ENCODE measurements at regions not wholly inside any gene's neighbourhood (a gene's known extent, or its start where the extent isn't known, plus 50 kb on each side); places are given as distances from the start of the nearest gene placed in this dataset.
"Not testable (repeated sequence)": the region's sequence is repeated elsewhere in the genome, so short reads cannot be mapped to it uniquely, and the experiment has no call there.

- intact Hi-C loops (cut with DNase I) = no loop called here
- DNase-seq = no peak
These were observed 223.8 kb downstream of the SATB1 start for GRCh38 chr3:18201315-18201714.

- intact Hi-C loops (cut with DNase I) = no loop called here
These were observed 225.4 kb downstream of the SATB1 start for GRCh38 chr3:18199757-18200156.

DNA sequence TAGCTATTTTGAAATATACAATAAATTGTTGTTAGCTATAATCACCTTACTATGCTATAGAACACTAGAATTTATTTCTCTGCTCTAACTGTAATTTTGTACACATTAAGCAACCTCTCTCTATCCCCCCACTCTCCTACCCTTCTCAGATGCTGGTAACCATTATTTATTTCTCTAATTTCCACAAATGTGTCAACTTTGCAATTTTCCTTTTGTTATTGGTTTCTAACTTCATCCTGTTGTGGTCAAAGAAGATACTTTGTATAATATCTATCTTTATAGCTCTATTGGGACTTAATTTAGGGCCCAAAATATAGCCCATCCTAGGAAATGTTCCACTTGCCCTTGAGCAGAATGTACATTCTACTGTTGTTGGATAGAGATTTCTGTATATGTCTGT, 229.3 kb downstream of the SATB1 start:
- no peak for DNase-seq
- intact Hi-C loops (cut with DNase I) = no loop called here

More at GRCh38 chr3:18199757-18200156, 225.4 kb downstream of the SATB1 start:
- DNase-seq = no peak

GRCh38 chr3:18194431-18194830, 230.7 kb downstream of the SATB1 start:
- DNase-seq = no peak
- intact Hi-C loops (cut with DNase I) = no loop called here

GRCh38 chr3:18190646-18191045, 234.5 kb downstream of the SATB1 start:
- DNase-seq = no peak
- intact Hi-C loops (cut with DNase I) = no loop called here

DNA sequence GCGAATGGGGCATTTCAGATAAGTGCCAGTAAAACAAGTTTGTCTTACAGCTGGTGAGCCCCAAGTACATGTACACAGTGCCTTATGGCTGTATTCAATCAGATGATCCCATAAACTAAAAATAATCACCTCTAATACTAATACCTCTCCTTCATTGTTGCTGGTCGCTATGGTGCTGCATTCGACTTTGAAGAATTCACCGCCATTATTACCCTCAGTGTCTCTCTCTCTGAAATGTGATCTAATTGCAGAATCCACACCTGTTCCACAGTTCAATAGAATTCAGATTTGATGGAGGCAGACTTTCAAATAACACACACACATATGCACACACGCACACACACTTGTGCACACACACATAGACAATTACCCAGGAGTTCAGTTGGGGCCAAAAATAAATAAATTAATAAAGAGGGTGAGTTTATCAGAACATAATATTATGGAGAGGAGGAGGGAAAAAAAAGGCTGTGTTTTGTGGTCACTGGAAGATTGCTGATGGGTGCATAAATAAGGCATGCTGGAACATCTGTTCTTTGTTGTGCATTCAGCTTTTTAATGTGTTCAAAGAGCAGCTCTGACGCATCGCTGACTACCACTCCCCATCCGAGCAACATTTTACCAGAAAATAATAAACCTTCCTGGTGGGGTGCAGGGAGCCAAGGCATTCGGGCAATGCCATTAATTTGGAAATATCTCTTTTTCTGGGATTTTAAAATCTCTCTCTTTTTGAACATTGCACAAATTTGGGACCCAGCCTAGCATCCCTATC, 235.7 kb downstream of the SATB1 start:
- intact Hi-C loops (cut with DNase I) = no loop called here
- no peak for DNase-seq

DNA sequence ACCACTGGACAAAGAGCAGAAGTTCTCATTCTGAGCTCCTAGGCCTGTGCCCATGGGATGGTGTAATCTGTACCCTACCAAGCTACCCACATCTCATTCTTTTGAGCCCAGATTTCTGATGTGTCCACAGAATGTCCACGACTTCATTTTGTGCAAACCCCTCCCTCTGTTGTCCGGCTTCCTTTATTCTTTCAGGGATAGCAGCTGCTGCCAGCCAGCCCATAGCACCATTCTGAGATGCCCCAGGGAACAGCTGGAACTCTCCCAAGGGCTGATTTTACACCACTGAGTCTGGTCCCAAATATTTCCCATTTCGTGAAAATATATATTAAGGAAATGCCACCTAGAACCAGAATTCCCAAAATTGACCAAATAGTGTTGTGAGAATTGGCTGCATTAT, 236.6 kb downstream of the SATB1 start:
- intact Hi-C loops (cut with DNase I) = no loop called here
- no peak for DNase-seq

- DNase-seq = no peak
- intact Hi-C loops (cut with DNase I) = no loop called here
These were observed 239.5 kb downstream of the SATB1 start for GRCh38 chr3:18185624-18186023.

- DNase-seq; intact Hi-C loops (cut with DNase I): not testable (repeated sequence)
These were observed 242.2 kb downstream of the SATB1 start for GRCh38 chr3:18182923-18183322.

DNA sequence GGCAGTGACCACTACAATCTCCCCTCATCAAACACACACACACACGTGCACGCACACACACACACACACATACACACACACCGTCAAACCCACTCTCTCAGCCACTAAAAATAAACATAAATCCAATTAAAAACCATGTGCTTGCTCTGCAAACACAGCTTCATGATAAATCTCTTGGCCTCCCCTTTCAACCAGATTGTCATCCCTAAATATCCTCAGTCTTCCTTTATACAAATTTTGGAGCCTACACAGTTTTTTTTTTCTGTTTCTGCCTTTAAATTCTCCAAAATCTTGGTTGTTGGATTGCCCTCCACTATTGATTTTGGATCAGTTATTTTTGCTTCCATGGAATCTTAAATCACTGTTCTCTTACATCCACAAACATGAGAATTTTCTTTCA, 245.6 kb downstream of the SATB1 start:
- no peak for DNase-seq
- intact Hi-C loops (cut with DNase I) = no loop called here

GRCh38 chr3:18177271-18177670, 247.9 kb downstream of the SATB1 start:
- DNase-seq = peak in 6 of 42 donors; percentile 13 to 44 (median 22)
- intact Hi-C loops (cut with DNase I) = no loop called here

DNA sequence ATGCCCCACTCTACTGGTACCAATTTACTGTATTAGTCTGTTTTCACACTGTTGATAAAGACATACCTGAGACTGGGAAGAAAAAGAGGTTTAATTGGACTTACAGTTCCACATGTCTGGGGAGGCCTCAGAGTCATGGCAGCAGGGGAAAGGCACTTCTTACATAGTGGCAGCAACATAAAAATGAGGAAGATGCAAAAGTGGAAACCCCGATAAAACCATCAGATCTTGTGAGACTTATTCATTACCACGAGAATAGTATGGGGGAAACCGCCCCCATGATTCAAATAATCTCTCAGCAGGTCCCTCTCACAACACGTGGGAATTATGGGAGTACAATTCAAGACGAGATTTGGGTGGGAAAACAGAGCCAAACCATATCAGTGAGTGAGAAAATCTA, 251.2 kb downstream of the SATB1 start:
- intact Hi-C loops (cut with DNase I); DNase-seq: not testable (repeated sequence)

- intact Hi-C loops (cut with DNase I) = no loop called here
- no peak for DNase-seq
These were observed 265.5 kb downstream of the SATB1 start for GRCh38 chr3:18159681-18160080.

- intact Hi-C loops (cut with DNase I) = no loop called here
- DNase-seq = no peak
These were observed 271.5 kb downstream of the SATB1 start for GRCh38 chr3:18153571-18154173.

GRCh38 chr3:18151199-18151598, 273.9 kb downstream of the SATB1 start:
- DNase-seq = no peak
- intact Hi-C loops (cut with DNase I) = no loop called here

- DNase-seq = no peak
These were observed 275.2 kb downstream of the SATB1 start for GRCh38 chr3:18149935-18150334.

DNA sequence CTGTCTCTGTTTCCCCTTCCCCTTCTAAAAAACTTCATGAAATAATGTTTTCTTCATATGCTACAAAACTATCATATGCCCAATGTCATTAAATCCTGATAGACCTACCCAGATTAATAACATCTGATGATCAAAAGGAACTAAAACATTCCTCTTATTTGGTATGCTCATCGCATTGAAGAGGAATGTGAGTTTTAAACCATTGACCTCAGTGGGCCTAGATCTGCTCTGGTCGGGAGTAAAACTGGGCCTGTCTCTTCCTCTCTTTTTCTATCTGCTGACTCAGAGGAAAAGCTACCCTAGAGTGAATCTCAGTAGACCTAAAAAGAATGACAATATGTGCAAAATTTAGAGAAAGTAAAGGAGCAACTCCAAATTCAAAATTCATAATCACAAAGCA, 275.8 kb downstream of the SATB1 start:
- intact Hi-C loops (cut with DNase I) = no loop called here

More at GRCh38 chr3:18149935-18150334, 275.2 kb downstream of the SATB1 start:
- intact Hi-C loops (cut with DNase I) = no loop called here

GRCh38 chr3:18144571-18144970, 280.6 kb downstream of the SATB1 start:
- intact Hi-C loops (cut with DNase I) = no loop called here
- DNase-seq = no peak

More for the DNA sequence above, 275.8 kb downstream of the SATB1 start:
- no peak for DNase-seq

DNA sequence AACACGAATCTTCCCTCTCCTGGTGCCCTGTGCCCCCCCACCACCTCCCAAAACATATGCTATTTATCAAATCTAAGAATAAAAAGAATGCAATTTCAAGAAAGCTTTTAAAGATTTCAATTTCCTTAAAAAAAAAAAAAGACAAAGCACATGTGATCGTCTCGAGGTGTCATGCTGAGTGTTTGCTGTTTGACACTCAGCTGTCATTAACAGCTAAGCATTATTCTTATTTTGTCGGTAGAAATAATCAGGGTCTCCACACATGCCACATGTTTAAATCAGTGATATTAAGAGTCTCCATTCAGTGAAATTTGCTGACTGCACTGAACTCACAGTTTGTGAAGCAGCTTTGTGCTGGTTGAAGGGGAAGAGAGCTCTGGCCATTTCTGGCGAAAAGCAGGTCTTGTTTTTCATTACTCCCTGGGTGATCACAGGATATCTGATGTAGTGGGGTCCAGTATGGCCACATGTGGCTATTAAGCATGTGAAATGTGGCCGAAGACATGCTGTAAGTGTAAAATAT, 281.8 kb downstream of the SATB1 start:
- intact Hi-C loops (cut with DNase I) = no loop called here

GRCh38 chr3:18137958-18138357, 287.2 kb downstream of the SATB1 start:
- DNase-seq = no peak
- intact Hi-C loops (cut with DNase I) = no loop called here

More for the DNA sequence above, 281.8 kb downstream of the SATB1 start:
- DNase-seq = no peak

All from head of caudate nucleus (tissue), 42 donors.